ENCODE measurements at regions not wholly inside any gene's neighbourhood (a gene's known extent, or its start where the extent isn't known, plus 50 kb on each side); places are given as distances from the start of the nearest gene placed in this dataset.

GRCh38 chrY:21169821-21170220 is 341.3 kb upstream of the RBMY1B start:
- H3K4me1 ChIP-seq (ENCODE audit: control insufficient read depth in 3 of 3, insufficient read depth in 2 of 3, low read depth in 1 of 3, low read length in 2 of 3), result no peaks in the 10 kb centered on the region
- peaks cover 0 to 2% of the 10 kb centered on the region in 2 donors for H3K9me3 ChIP-seq (ENCODE audit: control insufficient read depth in 2 of 2, insufficient read depth in 1 of 2, low read depth in 1 of 2, low read length in 1 of 2)
- H3K27ac ChIP-seq (ENCODE audit: low read depth in 1 of 3, low read length in 2 of 3), result no peak overlapping the region
- no peaks in the 10 kb centered on the region for H3K27me3 ChIP-seq (ENCODE audit: control insufficient read depth in 3 of 3, insufficient read depth in 3 of 3, low read length in 3 of 3)
- no peaks in the 10 kb centered on the region for H3K36me3 ChIP-seq (ENCODE audit: control insufficient read depth in 3 of 3, insufficient read depth in 2 of 3, low read depth in 1 of 3, low read length in 3 of 3)
- DNase-seq (no peak), FAIRE-seq (no peak)
- no peak overlapping the region for H3K4me3 ChIP-seq (ENCODE audit: low read depth in 1 of 3, low read length in 3 of 3)

GRCh38 chrY:21174697-21175463 is 336.3 kb upstream of the RBMY1B start:
- no peak for FAIRE-seq
- Histone ChIP-seq H3K27ac (ENCODE audit: low read depth in 1 of 3, low read length in 2 of 3) (peak overlapping the region in 1 of 3 donors; percentile 2), H3K9me3 (ENCODE audit: control insufficient read depth in 2 of 2, insufficient read depth in 1 of 2, low read depth in 1 of 2, low read length in 1 of 2) (peaks cover 0 to 2% of the 10 kb centered on the region in 2 donors), H3K4me3 (ENCODE audit: low read depth in 1 of 3, low read length in 3 of 3) (no peak overlapping the region), H3K27me3 (ENCODE audit: control insufficient read depth in 3 of 3, insufficient read depth in 3 of 3, low read length in 3 of 3) (no peaks in the 10 kb centered on the region), H3K36me3 (ENCODE audit: control insufficient read depth in 3 of 3, insufficient read depth in 2 of 3, low read depth in 1 of 3, low read length in 3 of 3) (no peaks in the 10 kb centered on the region), H3K4me1 (ENCODE audit: control insufficient read depth in 3 of 3, insufficient read depth in 2 of 3, low read depth in 1 of 3, low read length in 2 of 3) (no peaks in the 10 kb centered on the region)
- 78 to 83% methylated on average over 5 of the region's 5 CpGs; no CpG with 5 or more reads in 1 of the 3 donors for WGBS, 3 donors
- no peak for DNase-seq

DNA sequence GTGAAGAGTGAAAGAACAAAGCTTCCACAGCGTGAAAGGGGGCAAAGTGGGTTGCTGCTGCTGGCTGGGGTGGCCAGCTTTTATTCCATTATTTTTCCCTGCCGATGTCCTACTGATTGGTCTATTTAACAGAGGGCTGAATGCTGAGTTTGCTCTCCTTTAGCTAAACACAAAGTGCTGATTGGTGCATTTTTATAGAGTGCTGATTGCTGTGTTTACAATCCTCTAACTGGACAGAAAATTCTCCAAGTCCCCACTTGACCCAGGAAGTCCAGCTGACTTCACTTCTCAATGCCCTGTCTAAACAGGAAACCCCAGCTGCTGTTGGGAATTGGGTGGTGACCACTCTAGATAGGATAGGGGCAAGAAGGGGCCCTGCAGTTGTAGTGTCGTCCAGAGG is 335.6 kb upstream of the RBMY1B start:
- DNase-seq, result peak in 1 of 2 donors; percentile 29
- Histone ChIP-seq H3K9me3 (ENCODE audit: control insufficient read depth in 2 of 2, insufficient read depth in 1 of 2, low read depth in 1 of 2, low read length in 1 of 2) (peaks cover 0 to 2% of the 10 kb centered on the region in 2 donors), H3K4me3 (ENCODE audit: low read depth in 1 of 3, low read length in 3 of 3) (no peak overlapping the region), H3K27ac (ENCODE audit: low read depth in 1 of 3, low read length in 2 of 3) (no peak overlapping the region), H3K27me3 (ENCODE audit: control insufficient read depth in 3 of 3, insufficient read depth in 3 of 3, low read length in 3 of 3) (no peaks in the 10 kb centered on the region), H3K4me1 (ENCODE audit: control insufficient read depth in 3 of 3, insufficient read depth in 2 of 3, low read depth in 1 of 3, low read length in 2 of 3) (no peaks in the 10 kb centered on the region), H3K36me3 (ENCODE audit: control insufficient read depth in 3 of 3, insufficient read depth in 2 of 3, low read depth in 1 of 3, low read length in 3 of 3) (no peaks in the 10 kb centered on the region)
- WGBS, 3 donors, result 37 to 44% methylated on average over 3 of the region's 3 CpGs; no CpG with 5 or more reads in 1 of the 3 donors
- no peak for FAIRE-seq

DNA sequence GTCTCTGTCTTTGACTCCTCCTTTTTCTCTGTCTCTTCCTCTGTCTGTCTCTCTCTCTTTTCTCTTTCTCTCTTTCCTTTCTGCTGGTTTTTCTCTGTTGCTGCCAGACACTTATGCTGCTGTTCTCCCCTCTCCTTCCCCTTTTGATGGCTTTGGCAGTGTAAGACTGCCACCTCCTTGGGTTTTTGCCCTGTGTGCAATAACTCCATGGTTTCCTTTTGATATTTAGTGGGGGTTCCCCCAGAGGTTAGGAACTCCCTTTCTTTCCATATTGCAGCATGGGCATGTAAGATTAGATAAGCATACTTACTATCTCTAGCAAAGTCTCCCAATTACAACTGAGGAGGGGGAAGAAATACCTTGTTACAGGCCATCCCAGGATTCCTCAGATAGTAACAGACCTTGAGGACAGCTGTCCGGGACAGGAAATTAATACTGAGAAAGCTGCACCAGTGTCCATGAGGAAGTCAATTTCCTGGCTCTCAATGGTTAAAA is 333.8 kb upstream of the RBMY1B start:
- H3K4me1 ChIP-seq (ENCODE audit: control insufficient read depth in 3 of 3, insufficient read depth in 2 of 3, low read depth in 1 of 3, low read length in 2 of 3), result no peaks in the 10 kb centered on the region
- no peak overlapping the region for H3K4me3 ChIP-seq (ENCODE audit: low read depth in 1 of 3, low read length in 3 of 3)
- DNase-seq (no peak), FAIRE-seq (no peak)
- H3K36me3 ChIP-seq (ENCODE audit: control insufficient read depth in 3 of 3, insufficient read depth in 2 of 3, low read depth in 1 of 3, low read length in 3 of 3), result no peaks in the 10 kb centered on the region
- H3K27ac ChIP-seq (ENCODE audit: low read depth in 1 of 3, low read length in 2 of 3), result no peak overlapping the region
- no peaks in the 10 kb centered on the region for H3K27me3 ChIP-seq (ENCODE audit: control insufficient read depth in 3 of 3, insufficient read depth in 3 of 3, low read length in 3 of 3)
- H3K9me3 ChIP-seq (ENCODE audit: control insufficient read depth in 2 of 2, insufficient read depth in 1 of 2, low read depth in 1 of 2, low read length in 1 of 2), result peaks cover 0 to 3% of the 10 kb centered on the region in 2 donors
- 40 to 66% methylated on average over 1 of the region's 1 CpG; no CpG with 5 or more reads in 1 of the 3 donors for WGBS, 3 donors

DNA sequence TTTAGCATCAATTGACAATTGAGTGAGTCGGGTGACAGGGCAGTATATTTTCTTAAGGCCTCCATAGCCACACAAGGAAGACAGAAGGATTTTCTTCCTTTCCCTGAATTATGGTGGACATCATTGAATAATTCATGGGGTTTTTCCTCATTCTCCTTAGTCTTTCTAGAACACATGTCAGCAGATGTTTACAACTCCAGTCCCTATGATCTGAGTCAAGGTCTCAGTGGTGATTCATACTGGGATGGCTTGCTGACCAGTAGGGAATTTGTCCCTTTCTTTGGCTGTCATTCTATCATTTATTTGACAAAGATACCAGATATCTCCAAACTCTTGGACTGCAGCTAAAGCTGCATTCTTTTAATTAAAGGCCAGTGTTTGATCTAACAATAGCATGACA is 332.9 kb upstream of the RBMY1B start:
- no peaks in the 10 kb centered on the region for H3K27me3 ChIP-seq (ENCODE audit: control insufficient read depth in 3 of 3, insufficient read depth in 3 of 3, low read length in 3 of 3)
- no peak overlapping the region for H3K4me3 ChIP-seq (ENCODE audit: low read depth in 1 of 3, low read length in 3 of 3)
- no peaks in the 10 kb centered on the region for H3K36me3 ChIP-seq (ENCODE audit: control insufficient read depth in 3 of 3, insufficient read depth in 2 of 3, low read depth in 1 of 3, low read length in 3 of 3)
- peaks cover 0 to 3% of the 10 kb centered on the region in 2 donors for H3K9me3 ChIP-seq (ENCODE audit: control insufficient read depth in 2 of 2, insufficient read depth in 1 of 2, low read depth in 1 of 2, low read length in 1 of 2)
- WGBS, 3 donors, result 74 to 94% methylated on average over 1 of the region's 1 CpG; no CpG with 5 or more reads in 1 of the 3 donors
- H3K27ac ChIP-seq (ENCODE audit: low read depth in 1 of 3, low read length in 2 of 3), result no peak overlapping the region
- FAIRE-seq (no peak), DNase-seq (no peak)
- no peaks in the 10 kb centered on the region for H3K4me1 ChIP-seq (ENCODE audit: control insufficient read depth in 3 of 3, insufficient read depth in 2 of 3, low read depth in 1 of 3, low read length in 2 of 3)

GRCh38 chrY:21180921-21181320 is 330.2 kb upstream of the RBMY1B start:
- Histone ChIP-seq H3K27ac (ENCODE audit: low read depth in 1 of 3, low read length in 2 of 3) (no peak overlapping the region), H3K36me3 (ENCODE audit: control insufficient read depth in 3 of 3, insufficient read depth in 2 of 3, low read depth in 1 of 3, low read length in 3 of 3) (no peaks in the 10 kb centered on the region), H3K4me3 (ENCODE audit: low read depth in 1 of 3, low read length in 3 of 3) (no peak overlapping the region), H3K27me3 (ENCODE audit: control insufficient read depth in 3 of 3, insufficient read depth in 3 of 3, low read length in 3 of 3) (no peaks in the 10 kb centered on the region), H3K9me3 (ENCODE audit: control insufficient read depth in 2 of 2, insufficient read depth in 1 of 2, low read depth in 1 of 2, low read length in 1 of 2) (peaks cover 0 to 3% of the 10 kb centered on the region in 2 donors), H3K4me1 (ENCODE audit: control insufficient read depth in 3 of 3, insufficient read depth in 2 of 3, low read depth in 1 of 3, low read length in 2 of 3) (no peaks in the 10 kb centered on the region)
- peak; percentile 12 to 76 for DNase-seq
- FAIRE-seq, result no peak
- WGBS, 3 donors, result 11 to 49% methylated on average over 5 of the region's 5 CpGs; no CpG with 5 or more reads in 1 of the 3 donors

DNA sequence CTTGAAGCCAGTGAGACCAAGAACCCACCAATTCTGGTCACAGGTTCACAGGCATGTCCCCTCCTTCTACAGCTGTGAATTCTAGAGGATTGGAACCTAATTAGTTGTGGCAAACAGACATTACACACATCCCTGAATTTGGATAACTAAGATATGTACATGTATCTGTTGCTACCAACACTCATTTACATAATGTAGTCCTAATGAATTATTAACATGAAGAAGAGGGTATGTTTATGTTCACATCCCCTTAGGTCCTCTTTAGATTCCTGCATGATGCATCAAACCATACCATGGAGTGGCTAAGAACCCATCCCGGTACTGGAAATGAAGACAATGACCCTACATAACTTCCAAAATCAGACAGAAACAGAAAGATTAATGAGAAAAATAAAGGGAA is 326.9 kb upstream of the RBMY1B start:
- WGBS, 3 donors, result 85 to 100% methylated on average over 1 of the region's 1 CpG; no CpG with 5 or more reads in 1 of the 3 donors
- DNase-seq (no peak), FAIRE-seq (no peak)
- Histone ChIP-seq H3K27ac (ENCODE audit: low read depth in 1 of 3, low read length in 2 of 3) (no peak overlapping the region), H3K27me3 (ENCODE audit: control insufficient read depth in 3 of 3, insufficient read depth in 3 of 3, low read length in 3 of 3) (no peaks in the 10 kb centered on the region), H3K4me1 (ENCODE audit: control insufficient read depth in 3 of 3, insufficient read depth in 2 of 3, low read depth in 1 of 3, low read length in 2 of 3) (no peaks in the 10 kb centered on the region), H3K36me3 (ENCODE audit: control insufficient read depth in 3 of 3, insufficient read depth in 2 of 3, low read depth in 1 of 3, low read length in 3 of 3) (no peaks in the 10 kb centered on the region), H3K4me3 (ENCODE audit: low read depth in 1 of 3, low read length in 3 of 3) (no peak overlapping the region), H3K9me3 (ENCODE audit: control insufficient read depth in 2 of 2, insufficient read depth in 1 of 2, low read depth in 1 of 2, low read length in 1 of 2) (peaks cover 0 to 3% of the 10 kb centered on the region in 2 donors)

DNA sequence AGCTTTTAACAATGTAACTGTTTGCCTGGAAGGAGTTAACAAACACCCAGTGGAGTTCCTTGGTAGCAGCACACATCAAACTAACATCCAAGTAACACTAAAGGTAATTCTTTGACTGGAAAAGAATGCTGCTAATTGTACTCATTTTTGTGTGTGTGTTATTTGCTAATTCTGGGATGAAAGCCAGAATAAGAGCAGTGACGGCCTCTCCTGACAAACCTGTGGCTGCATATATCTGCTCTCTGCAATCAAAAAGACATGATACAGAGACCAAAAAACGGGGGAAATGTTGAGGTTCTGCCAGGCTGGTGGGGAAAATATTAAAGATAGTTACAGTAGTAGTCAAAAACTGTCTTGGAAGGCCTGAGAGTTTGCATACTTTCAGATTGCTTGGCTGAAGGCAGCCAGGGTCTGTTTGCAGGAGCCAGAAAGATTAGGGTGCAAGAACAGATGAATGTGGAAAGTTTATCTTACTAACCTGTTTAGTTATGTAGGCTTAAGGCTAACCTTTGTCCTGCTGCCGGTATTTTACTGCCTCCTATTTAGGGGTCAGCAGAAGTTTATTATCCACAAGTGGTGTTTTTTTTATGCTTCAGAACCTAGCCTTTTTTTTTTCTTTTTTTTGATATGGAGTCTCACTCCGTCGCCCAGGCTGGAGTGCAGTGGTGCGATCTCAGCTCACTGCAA is 325.6 kb upstream of the RBMY1B start:
- Histone ChIP-seq H3K36me3 (ENCODE audit: control insufficient read depth in 3 of 3, insufficient read depth in 2 of 3, low read depth in 1 of 3, low read length in 3 of 3) (no peaks in the 10 kb centered on the region), H3K27ac (ENCODE audit: low read depth in 1 of 3, low read length in 2 of 3) (no peak overlapping the region), H3K9me3 (ENCODE audit: control insufficient read depth in 2 of 2, insufficient read depth in 1 of 2, low read depth in 1 of 2, low read length in 1 of 2) (peaks cover 0 to 3% of the 10 kb centered on the region in 2 donors), H3K27me3 (ENCODE audit: control insufficient read depth in 3 of 3, insufficient read depth in 3 of 3, low read length in 3 of 3) (no peaks in the 10 kb centered on the region), H3K4me3 (ENCODE audit: low read depth in 1 of 3, low read length in 3 of 3) (no peak overlapping the region), H3K4me1 (ENCODE audit: control insufficient read depth in 3 of 3, insufficient read depth in 2 of 3, low read depth in 1 of 3, low read length in 2 of 3) (no peaks in the 10 kb centered on the region)
- DNase-seq (peak; percentile 10 to 33), FAIRE-seq (no peak)
- WGBS, 3 donors, result 8 to 62% methylated on average over 6 of the region's 6 CpGs; no CpG with 5 or more reads in 1 of the 3 donors

Data from small intestine (tissue), 7 donors.